HG03432 (cell line): ENCODE measurements at regions not wholly inside any gene's neighbourhood (a gene's known extent, or its start where the extent isn't known, plus 50 kb on each side); places are given as distances from the start of the nearest gene placed in this dataset.

ENCODE experiments used
- ATAC-seq: cut with Tn5 transposase; IDR thresholded peaks from one replicate; pipeline ENCODE4 v1.9.1; 2021; ENCODE audit warnings: mild to moderate bottlenecking, moderate library complexity; ENCODE audit not compliant: unreplicated experiment

DNA sequence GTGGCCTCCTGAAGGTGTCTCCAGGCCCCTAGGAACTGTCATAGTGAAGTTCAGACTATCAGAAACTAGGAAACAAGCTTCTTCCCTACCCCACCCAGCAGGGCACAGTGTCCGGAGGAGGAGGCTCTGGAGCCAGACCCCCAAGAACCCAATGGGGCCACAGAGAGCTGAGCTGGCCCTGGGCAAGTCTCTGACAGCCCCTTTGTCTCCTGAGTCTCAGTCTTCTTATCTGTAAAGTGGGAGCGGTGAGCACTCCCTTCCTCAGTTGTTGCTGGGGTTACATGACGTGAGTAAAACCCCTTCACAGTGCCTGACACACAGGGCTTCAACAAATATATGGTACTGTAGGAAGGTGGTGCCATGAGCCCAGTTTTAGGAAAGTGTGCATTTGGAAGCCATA, 675.8 kb downstream of the MATN1 start:
- ATAC-seq: no peak

GRCh38 chr1:30046751-30047150, 676.6 kb downstream of the MATN1 start:
- ATAC-seq: no peak

GRCh38 chr1:30045304-30046090, 677.9 kb downstream of the MATN1 start:
- ATAC-seq: no peak

- no peak for ATAC-seq
Measured at GRCh38 chr1:30044656-30045144, 678.7 kb downstream of the MATN1 start.

DNA sequence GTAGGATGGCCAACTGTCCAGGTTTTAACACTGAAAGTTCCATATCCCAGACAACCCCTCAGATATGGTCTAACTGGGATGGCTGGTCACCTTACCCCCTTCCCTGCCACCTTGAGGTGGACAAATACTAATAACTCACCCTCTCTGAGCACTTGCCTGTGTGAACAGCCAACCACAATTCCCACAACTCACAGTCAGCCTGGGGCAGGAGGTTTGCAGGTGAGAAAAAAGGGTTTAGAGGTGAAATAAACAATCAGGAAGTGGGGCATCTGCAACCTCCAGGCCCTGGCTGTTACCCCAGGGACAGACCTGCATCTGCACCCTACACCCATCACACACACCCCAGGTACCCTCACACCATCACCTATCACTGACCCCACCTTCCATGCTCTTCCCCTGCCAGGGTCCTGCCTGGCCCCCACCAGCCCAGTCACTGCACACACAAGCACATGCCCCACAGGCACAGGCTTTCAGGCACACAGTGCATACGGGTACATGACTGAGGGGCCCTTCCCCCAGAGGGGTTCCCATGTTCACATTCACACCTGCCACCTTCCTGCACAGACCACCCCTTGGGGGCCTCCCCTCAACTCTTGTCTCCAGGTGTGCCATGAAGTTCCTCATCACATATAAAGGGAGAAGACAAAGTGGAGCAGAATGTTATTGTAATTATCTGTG, 679.5 kb downstream of the MATN1 start:
- ATAC-seq: no peak

- no peak for ATAC-seq
Measured at GRCh38 chr1:30043256-30043655, 680.1 kb downstream of the MATN1 start.

DNA sequence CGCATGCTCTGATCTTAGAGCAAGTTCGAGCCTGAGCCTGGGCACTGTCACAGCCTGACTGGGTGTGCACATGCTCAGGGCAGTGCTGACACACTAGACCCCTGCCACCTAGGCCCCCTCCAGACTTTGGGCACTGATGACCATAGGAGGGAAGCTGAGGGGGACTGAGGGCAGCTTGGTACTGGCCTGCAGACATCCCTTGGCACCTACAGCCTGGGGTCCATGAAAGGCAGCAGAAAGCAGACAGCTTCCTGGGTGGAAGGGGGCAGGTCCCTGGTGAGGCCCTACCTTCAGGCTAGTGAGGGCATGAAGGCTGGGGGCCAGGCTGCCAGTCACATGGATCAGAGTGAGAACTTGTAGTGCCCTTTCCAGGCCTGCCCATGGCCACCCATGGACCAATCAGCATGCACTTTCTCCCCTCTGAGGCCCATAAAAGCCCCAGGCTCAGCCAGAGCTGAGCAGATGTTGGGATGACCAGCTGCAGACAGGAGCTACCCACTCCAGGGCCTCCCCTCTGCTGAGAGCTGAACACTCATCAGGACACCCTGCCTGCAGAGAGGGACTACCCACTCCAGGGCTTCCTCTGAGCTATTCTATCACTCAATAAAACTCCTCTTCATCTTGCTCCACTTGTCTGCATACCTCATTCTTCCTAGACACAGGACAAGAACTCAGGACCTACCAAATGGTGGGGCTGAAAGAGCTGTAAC, 680.8 kb downstream of the MATN1 start:
- ATAC-seq: no peak

DNA sequence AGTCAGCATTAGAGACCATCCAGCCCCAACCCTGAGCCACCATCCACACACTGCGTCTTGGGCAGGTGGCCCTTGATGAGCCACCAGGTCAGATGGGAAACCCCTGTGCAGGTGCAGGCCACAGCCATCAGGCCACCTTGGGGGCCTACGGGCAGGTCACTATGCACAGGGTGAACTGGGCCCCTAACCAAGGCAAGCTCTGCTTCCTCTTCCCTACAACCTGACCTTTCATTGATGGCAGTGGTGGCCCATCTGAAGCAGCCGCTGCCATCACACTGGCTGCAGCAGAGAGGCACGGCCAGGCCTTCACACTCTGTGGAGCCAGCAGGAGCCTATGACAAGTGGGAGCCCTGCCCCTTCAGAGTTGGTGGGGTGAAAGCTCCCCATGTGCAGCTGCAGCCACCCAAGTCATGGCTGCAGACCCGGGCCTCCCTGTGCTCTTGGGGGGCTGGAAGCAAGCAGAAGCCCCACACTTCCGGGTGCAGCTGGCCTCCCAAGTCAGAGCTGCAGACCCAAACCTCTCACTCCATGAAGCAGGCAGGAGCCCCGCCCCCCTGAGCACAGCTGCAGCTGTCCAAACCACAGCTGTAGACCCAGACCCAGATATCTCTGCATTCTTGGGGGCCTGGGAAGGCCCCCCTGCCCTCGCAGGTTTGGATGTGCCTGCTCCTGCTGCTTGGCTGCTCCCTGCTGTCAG, 681.5 kb downstream of the MATN1 start:
- no peak for ATAC-seq

- no peak for ATAC-seq
Measured at GRCh38 chr1:30040081-30041019, 683.0 kb downstream of the MATN1 start.

DNA sequence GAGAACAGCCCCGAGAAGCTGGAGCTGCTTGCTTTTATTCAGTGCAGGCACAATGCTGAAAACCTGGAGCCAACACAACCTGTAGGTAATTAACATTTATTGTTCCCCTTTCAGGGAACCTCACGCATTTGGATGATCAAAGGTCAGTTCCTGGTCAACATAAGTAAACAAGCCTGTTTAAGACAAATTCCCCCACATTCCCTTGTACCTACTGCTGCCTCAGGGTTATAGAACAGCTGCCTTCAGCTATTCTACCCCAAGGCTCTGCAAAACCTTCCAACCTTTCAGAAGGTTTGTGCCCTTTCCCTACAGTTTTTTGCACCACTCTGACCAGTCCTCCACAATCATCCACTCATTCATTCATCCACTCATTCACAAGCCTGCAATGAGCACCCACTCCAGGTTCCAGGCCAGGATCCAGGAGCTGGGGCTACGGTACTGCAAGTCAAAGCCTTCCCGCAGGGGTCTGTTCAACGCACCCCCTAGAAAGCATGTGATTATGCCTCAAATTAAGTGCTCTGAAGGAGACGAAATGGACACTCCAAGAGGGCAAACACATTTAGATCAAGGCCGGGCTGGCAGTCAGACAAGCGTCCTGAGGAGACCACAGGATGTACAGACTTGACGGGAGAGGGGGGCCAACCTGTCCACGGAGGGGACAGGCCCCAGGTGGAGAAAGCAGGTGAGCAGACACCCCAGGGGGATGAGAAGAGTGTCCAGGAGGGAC, 683.9 kb downstream of the MATN1 start:
- ATAC-seq: no peak

GRCh38 chr1:30038134-30039025, 685.0 kb downstream of the MATN1 start:
- no peak for ATAC-seq

DNA sequence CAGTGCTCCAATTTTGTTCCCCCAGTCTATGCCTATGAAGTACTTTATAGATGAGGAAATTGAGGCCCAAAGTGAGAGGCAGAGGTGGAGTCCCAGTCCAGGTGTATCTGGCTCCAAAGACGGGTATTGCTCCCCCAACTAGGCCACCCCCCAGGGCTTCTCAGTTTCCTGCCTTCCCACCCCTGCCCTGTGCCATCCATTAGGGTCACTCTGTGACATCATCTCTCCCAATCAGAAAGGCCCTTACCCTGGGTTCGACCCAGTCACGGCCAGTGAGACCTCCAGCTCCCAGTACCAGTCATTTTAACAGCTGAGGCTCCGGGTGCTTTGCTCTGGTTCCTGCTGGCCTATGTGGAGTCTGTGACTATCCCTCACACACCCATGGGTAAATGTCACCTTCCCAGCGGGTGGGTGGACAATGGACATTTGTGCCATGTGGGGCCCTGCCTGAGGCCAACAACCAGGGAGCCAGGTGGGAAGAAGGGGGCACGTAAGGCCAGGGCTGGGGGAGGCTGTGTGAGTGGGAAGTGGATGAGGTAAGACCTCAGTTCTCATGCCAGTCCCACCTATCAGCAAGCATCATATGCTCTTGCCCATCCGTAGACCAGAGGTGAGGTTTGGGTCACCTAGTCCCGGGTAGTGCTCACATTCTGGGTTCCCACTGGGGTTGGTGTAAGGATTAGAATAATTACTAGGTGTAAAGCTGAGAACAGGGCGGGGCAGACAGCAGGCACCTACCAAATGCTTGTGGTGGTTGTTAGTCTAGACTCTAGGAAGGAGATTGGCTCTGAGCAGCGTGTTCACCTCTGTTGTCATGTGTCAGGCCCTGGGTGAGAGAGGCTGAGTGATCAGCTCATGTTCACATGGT, 685.9 kb downstream of the MATN1 start:
- no peak for ATAC-seq

DNA sequence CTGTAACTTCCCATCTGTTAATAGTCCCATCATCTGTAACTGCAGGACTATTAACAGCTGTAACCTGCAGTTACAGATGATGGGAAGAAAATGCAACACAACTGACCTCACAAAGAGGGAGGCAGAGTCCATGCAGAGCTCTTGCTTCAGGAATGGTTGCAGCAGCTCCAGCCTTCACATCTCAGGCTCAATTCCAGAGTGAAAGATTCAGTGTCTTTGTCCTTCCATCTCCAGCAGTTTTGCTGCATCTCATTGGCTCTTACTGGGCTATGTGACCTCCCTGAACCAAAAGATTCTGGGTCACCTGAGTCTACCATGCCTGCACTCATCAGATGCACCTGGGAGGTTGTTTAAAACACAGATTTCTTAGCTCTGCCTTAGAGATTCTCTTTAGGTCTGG, 686.7 kb downstream of the MATN1 start:
- no peak for ATAC-seq

GRCh38 chr1:30036229-30036547, 687.2 kb downstream of the MATN1 start:
- ATAC-seq: no peak

GRCh38 chr1:30035522-30036228, 687.7 kb downstream of the MATN1 start:
- no peak for ATAC-seq

- no peak for ATAC-seq
Measured at GRCh38 chr1:30034627-30035521, 688.5 kb downstream of the MATN1 start.
